ENCODE measurements at regions not wholly inside any gene's neighbourhood (a gene's known extent, or its start where the extent isn't known, plus 50 kb on each side); places are given as distances from the start of the nearest gene placed in this dataset.

DNA sequence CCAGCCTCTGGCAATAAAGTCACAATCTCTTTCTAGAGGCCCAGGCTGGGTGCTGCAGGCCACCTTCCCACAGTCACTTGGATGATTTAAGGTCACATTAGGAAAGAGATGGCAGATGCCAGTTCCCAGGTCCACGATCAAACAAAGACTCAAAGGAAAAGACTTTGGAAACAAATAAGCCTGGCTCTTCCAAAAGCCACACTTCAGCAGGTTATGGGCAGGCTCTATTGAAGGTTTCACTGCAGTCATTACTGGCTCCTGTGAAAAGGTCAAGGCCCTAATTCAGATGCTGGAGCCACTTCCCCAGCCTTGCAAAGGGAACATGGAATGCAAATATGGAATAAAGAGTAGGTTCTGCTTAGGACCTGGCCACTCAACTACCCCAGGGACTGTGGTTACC, 104.0 kb upstream of the ZNF32 start:
- DNase-seq (ENCODE audit: low read depth in 2 of 2), result no peak
- no peak for TF ChIP-seq CTCF (IDR thresholded peaks at IDR 0.05; ENCODE audit: low read depth, low read length)
- H3K4me3 ChIP-seq (replicated peaks in 1 of 2; ENCODE audit: low read depth in 2 of 2, low read length in 2 of 2), result no peak overlapping the region

DNA sequence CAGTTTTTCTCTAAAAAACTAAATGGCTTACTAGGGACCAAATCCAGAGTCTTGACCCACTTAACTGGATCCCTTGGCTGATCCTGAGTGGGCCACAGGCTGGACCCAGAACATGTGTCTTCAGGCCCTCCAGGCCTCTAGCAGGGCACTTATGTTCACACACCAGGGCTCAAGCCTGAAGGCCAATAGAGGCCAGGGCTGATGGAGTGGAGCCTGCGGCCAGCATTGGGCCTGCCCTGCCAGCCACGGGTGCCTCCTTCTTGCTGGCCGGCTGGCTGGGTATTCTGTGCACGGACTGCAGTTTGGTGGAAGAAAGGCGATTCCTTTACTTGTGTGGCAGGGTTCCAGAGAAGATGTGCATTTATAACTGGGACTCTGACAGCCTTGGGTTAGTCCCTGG, 103.0 kb upstream of the ZNF32 start:
- TF ChIP-seq CTCF (IDR thresholded peaks at IDR 0.05; ENCODE audit: low read depth, low read length), result no peak
- no peak overlapping the region for H3K4me3 ChIP-seq (replicated peaks in 1 of 2; ENCODE audit: low read depth in 2 of 2, low read length in 2 of 2)
- DNase-seq (ENCODE audit: low read depth in 2 of 2), result no peak

GRCh38 chr10:43749940-43750552, 101.4 kb upstream of the ZNF32 start:
- no peak for TF ChIP-seq CTCF (IDR thresholded peaks at IDR 0.05; ENCODE audit: low read depth, low read length)

DNA sequence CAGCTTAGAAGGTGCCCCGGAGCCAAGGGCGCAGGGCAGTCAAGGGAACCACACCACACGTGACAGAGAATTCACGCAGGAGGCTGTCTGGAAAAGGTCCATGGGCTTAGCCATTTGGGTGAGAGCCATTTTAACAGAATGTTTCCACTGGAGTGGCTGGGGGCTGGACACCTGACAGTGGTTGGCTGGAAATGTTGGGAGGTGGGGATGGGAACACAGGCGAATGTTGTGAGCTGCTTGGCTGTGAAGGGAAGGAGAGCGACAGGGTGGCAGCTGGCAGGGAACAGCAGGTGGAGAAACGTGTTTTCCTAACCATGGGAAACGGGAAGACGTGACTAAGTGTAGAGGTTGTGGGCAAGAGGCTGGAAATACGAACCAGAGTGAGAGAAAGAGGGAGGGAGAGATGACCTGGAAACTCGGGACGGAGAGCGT, 100.5 kb upstream of the ZNF32 start:
- no peak overlapping the region for H3K4me3 ChIP-seq (replicated peaks in 1 of 2; ENCODE audit: low read depth in 2 of 2, low read length in 2 of 2)
- no peak for DNase-seq (ENCODE audit: low read depth in 2 of 2)
- no peak for TF ChIP-seq CTCF (IDR thresholded peaks at IDR 0.05; ENCODE audit: low read depth, low read length)

More at GRCh38 chr10:43749940-43750552, 101.4 kb upstream of the ZNF32 start:
- no peak overlapping the region for H3K4me3 ChIP-seq (replicated peaks in 1 of 2; ENCODE audit: low read depth in 2 of 2, low read length in 2 of 2)
- peak in 1 of 2 donors; percentile 35 for DNase-seq (ENCODE audit: low read depth in 2 of 2)

DNA sequence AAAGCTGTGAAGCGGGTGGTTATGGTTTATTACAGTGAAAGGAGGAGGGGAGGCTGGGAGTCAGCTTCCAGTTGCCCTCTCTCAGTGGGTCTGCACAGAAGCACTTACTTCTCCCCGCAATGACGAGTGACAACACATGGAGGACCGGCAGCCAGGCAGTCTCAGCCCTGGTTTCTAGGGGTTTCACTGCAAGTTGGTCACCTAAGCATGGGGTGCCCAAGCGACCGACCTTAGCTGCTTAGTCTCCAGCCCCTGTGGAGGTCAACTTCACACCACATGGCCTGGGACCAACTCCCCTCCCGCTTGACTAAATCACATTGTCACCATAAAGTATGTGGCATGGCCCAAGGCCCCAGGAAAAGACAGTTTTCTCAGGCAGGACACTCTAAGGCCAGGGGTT, 99.9 kb upstream of the ZNF32 start:
- DNase-seq (ENCODE audit: low read depth in 2 of 2), result no peak
- no peak overlapping the region for H3K4me3 ChIP-seq (replicated peaks in 1 of 2; ENCODE audit: low read depth in 2 of 2, low read length in 2 of 2)
- TF ChIP-seq CTCF (IDR thresholded peaks at IDR 0.05; ENCODE audit: low read depth, low read length), result no peak

DNA sequence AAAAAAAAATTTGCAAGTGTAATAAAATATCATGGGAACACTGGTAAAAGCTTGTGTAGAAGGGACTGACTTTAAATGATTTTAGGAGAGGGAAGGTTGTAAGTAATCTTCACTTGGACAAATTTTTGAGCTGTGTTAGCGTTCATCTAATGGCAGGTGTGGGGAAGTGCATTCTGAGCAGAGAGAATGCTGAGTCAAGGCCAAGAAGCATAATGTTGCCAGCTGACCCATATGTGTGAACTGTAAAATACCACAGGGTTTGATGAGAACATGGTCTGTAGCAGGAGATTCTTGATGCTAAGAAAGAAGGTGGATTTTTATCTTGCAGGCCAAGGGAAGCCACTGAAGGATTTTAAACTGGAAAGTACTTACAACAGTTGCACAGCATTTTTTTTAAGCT, 98.2 kb upstream of the ZNF32 start:
- H3K4me3 ChIP-seq (replicated peaks in 1 of 2; ENCODE audit: low read depth in 2 of 2, low read length in 2 of 2), result no peak overlapping the region
- DNase-seq (ENCODE audit: low read depth in 2 of 2), result peak in 1 of 2 donors; percentile 6
- no peak for TF ChIP-seq CTCF (IDR thresholded peaks at IDR 0.05; ENCODE audit: low read depth, low read length)

- no peak overlapping the region for H3K4me3 ChIP-seq (replicated peaks in 1 of 2; ENCODE audit: low read depth in 2 of 2, low read length in 2 of 2)
- DNase-seq (ENCODE audit: low read depth in 2 of 2), result peak in 1 of 2 donors; percentile 8
- TF ChIP-seq CTCF (IDR thresholded peaks at IDR 0.05; ENCODE audit: low read depth, low read length), result no peak
These were observed 90.5 kb upstream of the ZNF32 start for GRCh38 chr10:43739161-43739560.

Measured in cardiac fibroblast (primary cell).